A673 (cell line): ENCODE measurements at regions not wholly inside any gene's neighbourhood (a gene's known extent, or its start where the extent isn't known, plus 50 kb on each side); places are given as distances from the start of the nearest gene placed in this dataset.

Experiments
- CTCF ChIP-seq: fragments of 300-800, 200-600 bp; sonication (generic); conservative IDR thresholded peaks from 2 replicates; pipeline ENCODE4 v1.5.1; 2017; ENCODE audit warnings: low read depth, mild to moderate bottlenecking, antibody characterized with exemption, low read length, moderate library complexity, mixed read lengths
- EZH2 ChIP-seq: fragments of 200-600 bp; sonication (generic); IDR thresholded peaks from 2 replicates; pipeline ENCODE4 v1.6.1; 2017; ENCODE audit warnings: borderline replicate concordance, low read depth, mild to moderate bottlenecking, mixed read lengths, antibody characterized with exemption, low read length; ENCODE audit not compliant: poor library complexity, severe bottlenecking

GRCh38 chr5:174371600-174372094 is 326.1 kb downstream of the NSG2 start:
- TF ChIP-seq CTCF, result no peak
- no peak for TF ChIP-seq EZH2
